HS-27A (cell line): ENCODE measurements at regions not wholly inside any gene's neighbourhood (a gene's known extent, or its start where the extent isn't known, plus 50 kb on each side); places are given as distances from the start of the nearest gene placed in this dataset.

Experiments
- DNase-seq: peaks from one replicate; pipeline ENCODE4 v3.0.0-alpha.2; 2012; ENCODE audit warnings: low read depth, missing footprints

DNA sequence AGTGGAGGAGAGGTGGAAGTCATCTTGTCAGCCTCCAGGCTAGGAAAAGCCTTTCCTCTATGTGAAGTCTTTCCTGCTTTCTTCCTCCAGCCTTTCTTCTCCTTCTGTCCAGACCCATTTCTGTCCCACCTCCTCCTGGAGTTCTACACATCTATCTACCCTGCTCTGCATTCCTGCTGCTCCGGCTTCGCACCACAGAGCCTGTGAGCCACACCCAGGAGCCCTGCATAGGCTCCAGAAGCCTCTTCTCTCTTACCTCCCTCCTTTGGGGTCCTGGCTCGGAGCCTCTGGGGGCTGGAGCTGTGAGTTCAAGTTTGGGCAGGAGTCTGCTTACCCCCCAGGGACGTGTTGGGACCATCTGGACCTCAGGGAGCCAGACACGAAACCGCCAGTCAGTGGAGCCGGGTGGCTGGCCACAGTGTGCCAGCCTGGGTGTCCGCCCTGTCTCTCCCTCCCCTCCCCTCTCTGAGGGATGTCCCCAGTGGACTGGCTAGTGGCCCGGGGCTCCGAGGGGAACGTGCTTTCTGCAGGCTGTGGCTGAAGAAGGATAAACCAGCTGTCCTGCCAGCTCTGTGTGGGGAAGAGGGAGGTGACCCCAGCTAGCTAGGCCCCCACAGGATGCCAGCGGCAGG, 99.2 kb downstream of the VEGFA start:
- no peak for DNase-seq

DNA sequence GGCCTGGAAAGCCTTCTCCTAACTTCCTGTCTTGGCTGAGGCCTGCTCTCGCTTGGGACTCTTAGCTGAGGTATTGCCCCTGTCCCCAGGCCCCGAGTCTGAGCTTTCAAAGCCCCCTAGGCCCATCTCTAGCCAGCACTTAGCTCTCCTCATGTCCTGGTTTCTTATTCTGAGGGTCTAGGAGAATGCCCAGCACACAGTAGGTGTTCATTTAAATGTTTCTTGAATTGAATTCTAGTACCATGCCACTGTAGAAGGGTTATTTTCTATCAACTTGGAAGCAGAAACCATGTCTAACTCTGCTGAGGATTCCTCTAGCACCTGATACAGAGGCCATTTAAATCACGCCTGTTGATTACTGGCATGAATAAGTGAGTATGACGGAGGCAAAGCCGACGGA, 98.5 kb downstream of the VEGFA start:
- DNase-seq: no peak

DNA sequence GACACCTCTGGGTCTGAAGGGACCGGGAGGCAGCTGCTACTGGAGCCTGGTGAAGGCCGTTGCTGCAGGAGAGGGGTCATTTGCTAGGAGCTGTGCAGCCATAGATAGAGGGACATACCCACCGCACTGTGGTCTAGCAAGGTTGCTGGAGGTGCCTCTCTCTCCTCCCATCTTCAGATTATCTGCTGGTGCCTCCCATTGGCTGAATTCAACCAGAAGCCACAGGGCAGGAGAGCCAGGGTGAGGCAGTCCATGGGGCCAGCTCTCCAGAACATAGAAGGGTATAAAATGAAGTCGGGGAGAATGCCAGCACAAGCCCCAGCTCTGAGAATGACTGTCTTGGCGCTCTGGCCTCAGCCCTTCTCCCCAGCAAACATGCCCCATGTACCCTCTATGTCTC, 98.0 kb downstream of the VEGFA start:
- DNase-seq: no peak

DNA sequence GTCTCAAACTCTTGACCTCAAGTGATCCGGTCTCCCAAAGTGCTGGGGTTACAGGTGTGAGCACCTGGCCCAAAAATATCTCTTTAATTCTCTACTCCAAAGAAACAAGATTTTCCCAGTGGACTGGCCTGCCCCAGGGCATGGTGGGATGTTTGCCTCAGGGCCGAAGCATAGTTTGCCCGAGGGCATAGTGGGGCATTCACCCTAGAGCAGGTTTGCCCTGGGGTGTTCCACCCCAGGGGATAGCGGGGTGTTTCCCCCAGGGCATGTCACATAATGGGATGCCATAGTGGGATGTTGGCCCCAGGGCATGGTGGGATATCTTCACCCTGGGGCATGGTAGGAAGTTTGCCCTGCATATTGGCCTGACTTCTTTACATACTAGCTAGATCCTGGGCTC, 97.2 kb downstream of the VEGFA start:
- DNase-seq: no peak

DNA sequence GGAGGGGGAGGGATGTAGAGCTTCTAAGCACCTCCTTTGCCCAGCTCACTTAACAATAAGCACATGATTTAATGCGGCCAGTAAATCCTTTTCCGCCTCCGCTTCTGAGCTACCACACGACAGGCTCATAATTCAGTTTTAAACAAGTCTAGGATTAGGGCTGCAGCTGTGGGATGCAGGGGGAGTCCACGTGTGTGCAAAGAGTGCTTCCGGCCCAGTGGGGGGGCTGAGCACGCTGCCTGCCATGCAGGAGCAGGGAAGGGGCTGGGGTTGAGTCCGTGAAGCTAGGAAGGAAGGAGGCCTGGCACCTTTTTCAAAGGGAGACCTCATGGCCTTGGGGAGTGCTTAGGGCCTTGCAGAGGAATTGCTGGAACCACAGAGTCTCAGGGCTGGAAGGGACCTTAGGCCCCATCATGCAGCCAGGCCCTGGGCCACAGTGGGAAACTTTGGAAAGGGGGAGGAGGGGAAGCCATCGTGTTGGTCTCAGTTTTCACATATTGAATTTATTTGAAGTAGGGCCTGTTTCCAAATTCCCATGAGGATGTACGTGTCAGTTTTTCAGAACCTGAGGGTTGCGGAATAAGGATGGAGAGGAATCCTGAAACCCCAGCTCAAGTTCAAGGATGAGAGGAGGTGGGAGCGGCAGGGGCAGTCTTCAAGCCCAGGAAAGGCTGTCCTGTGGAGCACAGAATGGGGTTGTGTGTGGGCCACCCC, 96.1 kb downstream of the VEGFA start:
- no peak for DNase-seq

DNA sequence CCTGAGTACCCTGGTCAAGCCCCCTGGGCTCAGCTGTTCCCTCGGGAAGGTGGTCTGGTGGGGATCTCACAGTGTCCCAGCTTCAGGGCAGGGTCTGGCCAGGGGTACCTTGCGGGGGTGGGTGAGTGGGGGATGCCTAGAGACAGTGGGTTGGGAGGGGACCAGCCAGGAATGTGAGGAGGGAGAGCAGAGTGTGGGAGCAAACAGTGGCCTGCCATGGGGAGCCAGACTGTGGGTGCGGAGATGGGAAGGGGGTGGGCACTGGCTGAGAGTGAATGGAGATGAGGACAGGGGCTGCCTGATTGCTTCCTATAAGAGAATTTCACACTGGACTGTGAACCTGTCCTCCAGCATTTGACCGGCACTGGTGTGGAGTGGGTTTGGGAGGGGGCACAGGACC, 95.1 kb downstream of the VEGFA start:
- no peak for DNase-seq

DNA sequence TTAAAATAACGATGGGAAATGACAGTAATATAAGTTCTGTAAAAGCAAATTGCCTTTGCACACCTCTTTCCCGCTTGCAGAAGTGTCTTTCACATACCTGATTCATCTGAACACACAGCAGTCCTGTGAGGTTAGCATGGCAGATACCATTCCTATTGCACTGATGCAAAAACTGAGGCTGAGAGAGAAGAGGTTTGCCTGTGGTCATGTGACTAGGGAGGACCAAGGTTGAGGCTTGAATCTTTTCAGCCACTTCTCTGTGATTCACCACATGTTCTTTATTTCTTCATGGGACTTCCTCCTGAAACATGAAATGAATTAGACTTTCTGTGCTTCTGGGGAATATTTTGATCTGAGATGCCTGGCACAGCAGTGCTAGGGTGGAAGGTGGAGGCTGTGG, 92.9 kb downstream of the VEGFA start:
- no peak for DNase-seq

DNA sequence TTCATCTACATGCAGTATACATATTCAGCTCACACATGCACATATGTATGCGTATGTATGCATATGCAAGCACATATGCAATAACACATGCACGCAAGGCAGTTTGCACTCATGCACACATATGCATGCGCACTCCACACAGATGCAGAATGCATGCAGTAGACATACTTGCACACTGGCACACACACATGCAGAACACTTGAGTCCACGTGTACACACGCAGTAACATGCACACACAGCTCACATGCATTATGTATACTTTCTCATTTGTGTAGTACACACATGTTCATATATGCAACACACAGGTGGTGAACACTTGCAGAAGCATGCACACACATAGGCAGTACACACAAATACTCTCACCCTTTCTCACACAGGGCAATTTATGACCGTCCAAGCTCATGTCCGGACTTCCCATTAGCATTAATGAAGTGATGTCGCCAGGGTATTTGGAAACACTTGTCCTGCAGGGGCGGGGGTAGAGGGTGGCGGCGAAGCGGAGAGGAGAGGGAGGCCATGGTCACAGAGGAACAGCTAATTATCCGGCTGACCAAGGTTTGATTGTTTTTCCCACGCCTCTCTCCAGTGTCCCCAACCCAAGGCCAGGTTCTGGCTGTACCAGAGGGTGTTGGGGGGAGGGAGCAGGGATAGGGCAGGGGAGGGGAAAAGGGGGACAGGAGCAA, 91.3 kb downstream of the VEGFA start:
- no peak for DNase-seq

DNA sequence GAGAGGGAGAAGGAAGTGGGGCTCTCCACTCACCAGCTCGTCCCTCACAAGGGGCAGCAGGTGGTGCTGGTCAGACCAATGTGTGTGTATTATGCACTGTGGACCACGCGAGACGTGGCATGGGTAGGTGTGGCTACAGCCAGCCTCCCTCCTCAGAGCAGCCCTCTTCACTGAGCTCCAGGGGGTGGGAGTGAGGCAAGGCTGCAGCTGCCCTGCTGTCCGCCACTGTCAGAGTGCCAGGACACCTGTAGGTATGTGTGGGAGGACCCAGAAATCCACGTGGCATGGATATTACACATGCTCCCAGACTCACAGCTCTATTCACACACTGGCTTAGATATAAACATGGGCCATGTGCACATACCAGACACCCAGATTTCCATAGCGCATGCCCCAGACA, 90.3 kb downstream of the VEGFA start:
- DNase-seq: no peak

DNA sequence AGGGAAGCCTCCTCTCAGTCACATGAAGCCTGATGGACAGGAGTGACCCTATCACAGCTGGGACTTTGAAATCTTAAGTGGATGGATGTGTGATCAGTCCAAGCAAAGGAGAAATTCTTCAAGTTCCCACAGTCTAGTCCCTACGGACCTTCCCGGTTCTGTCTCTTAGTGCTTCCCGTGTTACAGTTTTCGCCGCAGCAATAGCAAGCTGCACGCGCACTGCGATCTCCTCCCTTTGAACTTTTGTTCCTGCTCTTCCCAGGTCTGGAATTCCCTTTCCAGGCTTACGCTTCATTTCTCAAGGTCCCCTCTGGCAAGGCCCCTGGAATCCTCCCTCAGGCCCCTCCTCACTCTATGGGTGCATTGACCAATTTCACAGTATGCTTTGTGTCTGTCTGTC, 89.2 kb downstream of the VEGFA start:
- no peak for DNase-seq

DNA sequence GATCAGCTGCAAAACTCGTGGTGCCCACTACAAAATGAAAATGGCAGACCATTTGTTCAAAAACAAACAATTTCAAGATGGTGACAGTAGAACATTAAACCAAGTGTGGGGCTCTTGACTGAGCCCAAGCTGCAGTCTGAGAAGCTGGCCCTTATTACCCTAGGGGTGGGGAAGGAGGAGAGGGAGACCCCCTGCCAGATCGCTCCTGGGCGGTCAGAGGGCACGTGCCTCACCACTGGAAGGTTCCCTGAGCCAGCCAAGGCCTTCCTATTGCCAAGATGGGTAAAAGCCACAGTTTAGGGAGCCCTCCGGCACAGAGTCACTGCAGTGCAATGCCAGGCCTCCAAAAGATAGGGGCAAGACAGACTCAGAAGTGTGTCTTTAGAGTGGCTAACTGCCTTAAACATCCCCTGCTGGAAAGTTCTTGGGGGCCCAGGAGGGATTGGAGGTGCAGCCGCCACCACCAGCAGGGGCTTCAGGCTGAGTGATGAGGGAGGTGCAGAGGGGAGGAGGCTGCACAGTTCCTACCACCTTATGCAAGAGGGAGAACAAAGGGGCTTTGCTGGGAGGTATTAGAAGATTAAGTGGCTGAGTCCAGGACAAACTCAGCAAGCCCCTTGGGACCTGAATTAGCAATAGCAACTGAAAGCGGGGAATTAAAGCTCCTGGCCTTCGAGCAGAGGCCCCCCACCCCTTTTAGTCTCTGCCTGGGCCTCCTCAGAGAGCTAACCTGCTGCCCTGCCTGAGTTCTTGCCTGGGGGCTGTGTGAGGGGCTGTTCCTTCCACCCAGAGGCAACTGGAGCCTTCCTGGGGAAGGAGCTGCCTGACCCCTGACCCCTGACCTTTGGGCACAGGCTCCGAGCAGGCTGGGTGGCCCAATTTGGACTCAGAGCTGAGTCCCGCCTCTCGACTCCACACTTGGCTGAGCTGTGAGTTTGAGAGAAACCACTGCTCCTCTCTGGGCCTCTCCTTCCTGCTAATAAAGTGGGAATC, 88.4 kb downstream of the VEGFA start:
- no peak for DNase-seq

DNA sequence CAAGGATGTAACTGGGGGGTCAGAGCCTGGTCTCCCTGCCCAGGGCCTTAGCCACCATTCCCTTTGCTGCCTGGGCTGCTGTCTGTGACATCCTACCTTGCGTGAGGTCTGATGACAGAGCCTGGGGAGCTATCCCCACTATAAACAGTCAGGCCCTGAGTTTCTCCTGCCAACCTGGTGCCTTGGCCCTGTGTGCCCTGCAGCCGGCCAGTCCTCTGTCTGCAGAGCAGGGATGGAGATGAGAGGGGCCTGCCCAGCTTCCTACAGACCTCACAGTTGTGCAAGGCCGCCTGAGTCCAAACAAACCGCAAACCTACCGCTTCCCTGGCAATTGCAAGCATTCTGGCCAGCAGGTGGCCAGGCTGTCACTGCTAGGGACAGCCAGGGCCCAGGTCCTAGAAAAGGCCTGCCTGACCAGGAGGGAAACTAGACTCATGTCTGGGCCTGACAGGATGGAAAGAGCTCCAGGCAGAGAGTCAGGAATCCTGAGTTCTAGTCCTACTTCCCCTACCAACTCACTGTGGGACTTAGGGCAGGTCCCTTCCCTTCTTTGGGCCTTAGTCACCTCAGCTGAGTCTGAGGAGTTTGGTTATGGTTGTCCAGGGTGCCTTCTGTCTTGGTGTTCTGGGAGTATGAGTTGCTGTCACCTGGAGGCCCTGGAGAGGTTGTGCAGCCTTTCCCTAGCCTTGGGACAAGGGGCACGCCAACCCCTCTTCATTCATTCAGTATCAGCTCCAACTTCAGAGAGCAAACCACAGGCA, 86.2 kb downstream of the VEGFA start:
- no peak for DNase-seq

DNA sequence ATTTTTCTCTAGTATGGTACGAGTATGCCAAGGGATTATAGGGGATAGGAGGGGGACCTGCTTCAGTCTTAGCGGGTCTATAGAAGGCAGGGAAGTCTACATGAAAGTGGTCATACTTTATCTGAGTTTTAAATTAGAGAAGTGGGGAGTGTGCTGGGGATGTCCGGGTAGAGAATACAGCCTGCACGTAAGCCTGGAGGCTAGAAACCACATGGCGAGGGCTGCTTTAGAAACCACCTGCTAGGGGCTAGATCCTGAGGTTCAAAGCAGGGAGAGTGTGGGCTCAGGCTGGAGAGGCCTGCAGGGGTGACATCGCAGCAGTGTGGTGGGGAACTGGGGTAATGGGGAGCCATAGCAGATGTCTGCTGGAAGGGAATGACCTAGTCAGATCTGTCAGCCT, 85.2 kb downstream of the VEGFA start:
- DNase-seq: no peak

DNA sequence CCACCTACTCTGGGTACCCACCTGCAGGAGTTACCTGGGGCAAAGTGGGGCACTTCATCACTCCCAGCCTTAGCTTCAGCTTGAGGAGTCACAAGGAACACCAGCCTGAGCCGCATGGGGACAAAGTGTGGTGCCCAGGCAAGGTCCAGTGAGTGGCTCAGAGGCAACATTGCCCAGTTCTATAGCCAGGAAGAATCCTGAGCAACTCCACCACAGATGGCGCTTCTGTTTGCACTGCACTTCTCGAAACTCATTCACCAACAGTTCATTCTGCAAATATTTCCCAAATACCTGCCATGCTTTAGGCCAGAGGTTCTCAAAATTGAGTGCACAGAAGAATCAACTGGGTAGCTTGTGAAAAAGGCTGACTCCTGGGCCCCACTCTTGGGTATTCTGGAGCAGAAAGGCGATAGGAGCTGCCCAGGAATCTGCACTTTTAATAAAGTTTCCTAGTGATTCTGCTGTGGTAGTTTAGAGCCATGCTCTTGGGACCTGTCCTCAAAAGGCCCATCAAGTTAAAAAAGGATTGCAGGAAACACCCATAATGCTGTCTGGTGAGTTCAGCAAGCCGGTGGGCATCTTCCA, 83.1 kb downstream of the VEGFA start:
- no peak for DNase-seq

DNA sequence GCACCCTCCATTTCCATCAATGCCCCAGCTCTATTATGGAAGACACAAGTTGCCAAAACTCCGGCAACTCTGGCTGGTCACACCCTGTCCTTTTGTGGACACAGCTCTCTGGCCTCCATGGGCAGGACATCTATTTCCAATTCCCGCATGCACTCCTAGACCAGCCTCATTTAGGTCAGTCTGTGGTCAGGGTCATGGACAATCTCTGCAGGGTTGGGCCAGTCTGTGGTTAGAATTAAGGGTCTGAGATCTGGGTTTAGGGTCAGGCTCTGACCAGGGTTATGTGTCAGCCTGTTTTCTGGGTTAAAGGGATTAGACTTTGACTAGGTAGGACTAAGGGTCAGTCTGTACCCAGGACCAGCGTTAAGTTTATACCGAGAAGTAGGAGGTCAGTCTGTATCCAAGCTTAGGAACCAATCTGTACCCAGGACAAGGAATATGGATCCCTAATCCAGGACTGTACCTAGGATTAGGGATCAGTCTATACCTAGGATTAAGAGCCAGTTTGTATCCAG, 82.4 kb downstream of the VEGFA start:
- no peak for DNase-seq

DNA sequence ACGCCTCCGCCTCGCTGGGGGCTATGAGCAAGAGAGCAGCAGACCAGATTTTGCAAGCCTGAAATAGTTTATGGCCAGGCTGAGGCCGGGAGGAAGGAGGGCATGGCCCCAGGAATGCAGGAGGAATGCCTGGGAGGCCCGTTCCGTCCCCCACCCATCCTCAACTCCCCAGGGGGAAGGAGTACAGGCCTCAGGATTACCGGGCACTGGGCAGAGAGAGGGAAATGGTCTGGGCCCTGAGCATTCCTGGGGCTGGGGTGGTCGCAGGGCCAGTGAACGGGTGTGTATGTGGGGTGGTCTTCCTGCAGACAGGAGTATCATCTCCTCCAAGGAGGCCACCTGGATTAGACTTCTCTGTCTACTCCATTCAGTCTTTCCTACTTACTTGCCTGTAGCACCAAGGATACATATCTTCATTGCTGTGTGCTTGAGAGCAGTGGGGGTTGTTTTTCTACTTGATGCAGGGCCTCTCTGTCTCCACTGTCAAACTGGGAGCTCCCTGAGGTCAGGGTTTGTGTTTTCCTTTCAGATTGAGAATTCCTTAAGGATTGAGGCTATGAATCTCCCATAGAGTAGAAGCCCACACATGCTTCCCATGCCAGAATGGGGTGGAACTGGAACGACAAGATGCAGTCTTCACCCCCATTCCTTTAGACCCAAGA, 81.3 kb downstream of the VEGFA start:
- peak; percentile 90 for DNase-seq

DNA sequence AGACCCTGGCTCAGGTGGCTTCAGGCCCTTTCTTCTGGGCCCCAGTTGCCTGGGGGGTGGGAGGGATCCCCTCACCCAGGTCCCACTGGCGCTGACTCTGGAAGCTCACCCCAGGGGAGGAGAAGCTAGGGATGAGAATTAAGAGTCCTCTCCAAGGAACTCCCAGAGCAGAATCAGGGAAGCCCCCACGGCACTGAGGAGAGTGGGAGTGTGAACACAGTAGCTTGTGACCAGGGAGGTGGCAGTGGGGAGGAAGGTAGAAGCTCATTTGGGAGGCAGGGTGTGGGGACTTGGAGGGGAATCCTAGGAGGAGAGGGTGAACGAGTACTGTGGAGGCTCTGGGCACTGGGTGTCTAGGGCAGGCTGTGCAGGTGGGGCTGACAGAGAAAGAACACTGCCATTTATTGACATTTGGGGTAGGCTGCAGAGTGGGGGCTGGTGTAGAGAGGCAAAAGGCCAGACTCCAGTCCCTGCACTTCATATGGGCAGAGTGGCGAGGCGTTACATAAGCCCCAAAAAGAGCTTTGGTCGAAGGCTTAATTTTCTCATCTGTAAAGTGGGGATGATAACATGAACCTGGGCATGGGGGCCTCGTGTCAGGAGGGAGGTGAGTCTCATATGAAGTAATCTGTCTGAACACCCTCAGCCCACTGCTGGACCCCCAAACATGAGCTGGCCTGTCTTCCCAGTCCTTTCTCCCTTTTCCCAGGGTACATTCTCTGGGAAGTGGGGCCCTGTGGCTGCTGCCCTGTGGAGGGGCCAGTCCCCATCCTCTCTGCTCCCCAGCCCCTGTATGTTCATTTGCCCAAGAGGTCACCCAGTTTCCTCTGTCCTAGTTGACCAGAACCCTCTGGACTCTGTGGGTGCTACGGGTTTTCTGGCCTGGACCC, 80.5 kb downstream of the VEGFA start:
- DNase-seq: no peak

DNA sequence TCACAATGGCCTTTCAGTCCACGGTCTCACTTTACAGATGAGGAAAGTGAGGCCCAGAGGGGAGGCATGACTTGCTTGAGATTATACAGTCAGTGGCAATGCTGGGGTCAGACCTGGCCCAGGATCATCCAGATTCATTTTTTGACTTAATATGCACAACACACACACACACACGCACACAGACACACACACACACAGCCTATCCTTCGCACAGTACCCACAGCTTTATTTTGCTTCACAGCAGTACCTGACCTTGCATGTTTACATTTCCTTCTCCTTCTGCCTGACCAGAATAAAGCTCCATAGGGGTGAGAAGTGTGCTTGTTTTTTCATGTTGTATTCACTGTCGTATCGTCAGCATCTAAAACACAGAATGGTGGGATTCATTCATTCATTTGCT, 79.8 kb downstream of the VEGFA start:
- DNase-seq: no peak

DNA sequence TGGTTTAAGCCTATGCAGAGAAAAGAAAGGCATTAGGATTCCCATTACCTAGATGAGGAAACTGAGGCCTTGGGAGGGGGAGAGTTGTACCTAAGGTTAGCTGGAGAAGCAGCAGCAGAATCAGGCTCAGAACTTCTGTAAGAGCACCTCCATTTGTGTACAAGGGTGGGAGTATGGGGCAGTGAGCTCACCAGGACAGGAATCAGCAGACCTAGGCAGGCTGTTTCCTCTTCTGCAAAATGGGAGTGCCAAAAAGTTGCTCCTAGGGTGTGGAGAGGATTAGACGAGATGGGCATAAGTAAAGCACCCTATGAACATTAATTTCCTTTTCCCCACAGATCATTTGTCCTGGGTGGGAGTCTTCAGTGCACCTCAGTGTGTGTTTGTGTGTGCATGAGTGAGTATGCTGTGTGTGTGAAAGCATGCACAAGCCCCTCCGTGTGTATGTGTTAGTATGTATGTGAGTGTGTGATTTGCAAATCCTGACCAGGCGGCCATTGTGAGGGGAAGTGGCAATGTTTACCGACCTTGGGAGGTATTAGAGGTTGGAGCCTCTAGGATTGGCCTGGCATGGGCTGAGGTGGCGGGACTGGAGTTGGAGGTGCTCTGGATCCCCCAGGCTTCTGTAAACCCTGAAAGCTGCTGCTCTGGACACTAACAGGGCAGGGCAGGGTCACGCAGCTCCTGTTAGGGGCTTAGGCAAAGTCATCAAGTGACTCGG, 78.8 kb downstream of the VEGFA start:
- no peak for DNase-seq
